WTC11 (cell line): ENCODE measurements at regions not wholly inside any gene's neighbourhood (a gene's known extent, or its start where the extent isn't known, plus 50 kb on each side); places are given as distances from the start of the nearest gene placed in this dataset.

Experiments used
- ATAC-seq: fragments of 200-7000 bp; cut with Tn5 transposase; 2 replicates; pipeline ENCODE4 v1.10.0; 2021; ENCODE audit warnings: mild to moderate bottlenecking, moderate library complexity
- CTCF ChIA-PET: fragments of 300-600 bp; sonication (Branson Sonifier 250); formaldehyde crosslinking; loops from one replicate; lab custom pipeline; 2021; ENCODE audit warnings: antibody characterized with exemption; lab: Charles Lee
- POLR2A ChIA-PET: fragments of 350-600 bp; sonication (Branson Sonifier 250); formaldehyde crosslinking; loops from one replicate; lab custom pipeline; 2021; ENCODE audit warnings: antibody characterized with exemption; lab: Charles Lee
- DNase-seq: peaks from one replicate; pipeline ENCODE4 v3.0.0; 2021; ENCODE audit warnings: low spot score
- H3K27ac Mint-ChIP-seq: 2 replicates; pipeline ENCODE4 v1.8.0; 2021; ENCODE audit warnings: mixed read lengths
- H3K27me3 Mint-ChIP-seq: 2 replicates; pipeline ENCODE4 v1.8.0; 2021; ENCODE audit warnings: low read depth, mild to moderate bottlenecking, moderate library complexity, mixed read lengths
- H3K36me3 Mint-ChIP-seq: 2 replicates; pipeline ENCODE4 v1.8.0; 2021; ENCODE audit warnings: mixed read lengths
- H3K4me1 Mint-ChIP-seq: 2 replicates; pipeline ENCODE4 v1.8.0; 2022; ENCODE audit warnings: mixed read lengths
- H3K4me3 Mint-ChIP-seq: 2 replicates; pipeline ENCODE4 v1.8.0; 2021; ENCODE audit warnings: mild to moderate bottlenecking, moderate library complexity, mixed read lengths
- H3K9me3 Mint-ChIP-seq: 2 replicates; pipeline ENCODE4 v1.8.0; 2021; ENCODE audit warnings: mixed read lengths
- ATF1 ChIP-seq: sonication (generic); formaldehyde crosslinking; IDR thresholded peaks from 2 replicates; pipeline ENCODE4 v1.8.1; 2023; ENCODE audit warnings: mild to moderate bottlenecking, moderate library complexity, missing genetic modification reagents
- CREB1 ChIP-seq: sonication (generic); formaldehyde crosslinking; IDR thresholded peaks from 2 replicates; pipeline ENCODE4 v1.8.0; 2023; ENCODE audit warnings: mild to moderate bottlenecking, missing genetic modification reagents
- ERG ChIP-seq: fragments of 250-450 bp; sonication (Bioruptor Pico); IDR thresholded peaks from 2 replicates; pipeline ENCODE4 v1.8.0; 2021; ENCODE audit warnings: mild to moderate bottlenecking
- FOXJ3 ChIP-seq: sonication (generic); formaldehyde crosslinking; IDR thresholded peaks from 2 replicates; pipeline ENCODE4 v1.9.0; 2021; ENCODE audit warnings: missing genetic modification reagents, mild to moderate bottlenecking, borderline replicate concordance
- GABPB1 ChIP-seq: sonication (generic); formaldehyde crosslinking; IDR thresholded peaks from 2 replicates; pipeline ENCODE4 v1.8.1; 2023; ENCODE audit warnings: mild to moderate bottlenecking, missing genetic modification reagents
- GRHL2 ChIP-seq: fragments of 250-450 bp; sonication (Bioruptor Pico); IDR thresholded peaks from 2 replicates; pipeline ENCODE4 v1.8.0; 2022; ENCODE audit warnings: mild to moderate bottlenecking, moderate library complexity; ENCODE audit not compliant: insufficient replicate concordance, severe bottlenecking
- IRF2 ChIP-seq: sonication (generic); formaldehyde crosslinking; IDR thresholded peaks from 2 replicates; pipeline ENCODE4 v1.8.0; 2022; ENCODE audit warnings: low read depth, missing genetic modification reagents, borderline replicate concordance
- NFATC4 ChIP-seq: fragments of 250-450 bp; sonication (Bioruptor Pico); IDR thresholded peaks from 2 replicates; pipeline ENCODE4 v1.9.0; 2021; ENCODE audit warnings: mild to moderate bottlenecking
- TEAD1 ChIP-seq: sonication (generic); formaldehyde crosslinking; IDR thresholded peaks from 2 replicates; pipeline ENCODE4 v1.8.0; 2022; ENCODE audit warnings: mild to moderate bottlenecking, missing genetic modification reagents
- TEAD4 ChIP-seq: sonication (generic); formaldehyde crosslinking; IDR thresholded peaks from 2 replicates; pipeline ENCODE4 v1.8.0; 2022; ENCODE audit warnings: mild to moderate bottlenecking, missing genetic modification reagents
- ZMAT4 ChIP-seq: fragments of 250-450 bp; sonication (Bioruptor Pico); IDR thresholded peaks from 2 replicates; pipeline ENCODE4 v1.9.0; 2021; ENCODE audit warnings: mild to moderate bottlenecking
- ZNF219 ChIP-seq: sonication (generic); formaldehyde crosslinking; IDR thresholded peaks from 2 replicates; pipeline ENCODE4 v1.8.0; 2023; ENCODE audit warnings: missing genetic modification reagents, mild to moderate bottlenecking, borderline replicate concordance
- ZNF317 ChIP-seq: sonication (generic); formaldehyde crosslinking; IDR thresholded peaks from 2 replicates; pipeline ENCODE4 v1.8.1; 2023; ENCODE audit warnings: low read depth, mild to moderate bottlenecking, moderate library complexity, missing genetic modification reagents, borderline replicate concordance
- ZNF425 ChIP-seq: fragments of 250-450 bp; sonication (Bioruptor Pico); conservative IDR thresholded peaks from 2 replicates; pipeline ENCODE4 v1.9.0; 2021; ENCODE audit warnings: mild to moderate bottlenecking
- ZNF671 ChIP-seq: fragments of 250-450 bp; sonication (Bioruptor Pico); IDR thresholded peaks from 2 replicates; pipeline ENCODE4 v1.8.0; 2021; ENCODE audit warnings: mild to moderate bottlenecking
- TF ChIP-seq, protein P1 (sequence below): sonication (generic); formaldehyde crosslinking; IDR thresholded peaks from 2 replicates; pipeline ENCODE4 v1.8.1; 2023; ENCODE audit warnings: mild to moderate bottlenecking, missing genetic modification reagents, moderate library complexity
- TF ChIP-seq, protein P2 (sequence below): sonication (generic); formaldehyde crosslinking; IDR thresholded peaks from 2 replicates; pipeline ENCODE4 v1.8.1; 2022; ENCODE audit warnings: low read depth, missing genetic modification reagents, borderline replicate concordance

- ATAC-seq (no peak), DNase-seq (no peak)
- H3K9me3 Mint-ChIP-seq: no peaks in the 10 kb centered on the region
- H3K27ac Mint-ChIP-seq: no peak overlapping the region
- no peak for TF ChIP-seq ATF1 (CRISPR knock-in tag)
- TF ChIP-seq ZNF219: no peak
- TF ChIP-seq ZNF425 (CRISPR knock-in tag): no peak
- H3K27me3 Mint-ChIP-seq: no peaks in the 10 kb centered on the region
- no peak overlapping the region for H3K4me3 Mint-ChIP-seq
- POLR2A ChIA-PET: no interaction called here
- CTCF ChIA-PET: no interaction called here
- H3K36me3 Mint-ChIP-seq: no peaks in the 10 kb centered on the region
- H3K4me1 Mint-ChIP-seq: peaks cover 17% of the 10 kb centered on the region
Measured at GRCh38 chr11:105491394-105491793, 118.5 kb upstream of the GRIA4 start.

DNA sequence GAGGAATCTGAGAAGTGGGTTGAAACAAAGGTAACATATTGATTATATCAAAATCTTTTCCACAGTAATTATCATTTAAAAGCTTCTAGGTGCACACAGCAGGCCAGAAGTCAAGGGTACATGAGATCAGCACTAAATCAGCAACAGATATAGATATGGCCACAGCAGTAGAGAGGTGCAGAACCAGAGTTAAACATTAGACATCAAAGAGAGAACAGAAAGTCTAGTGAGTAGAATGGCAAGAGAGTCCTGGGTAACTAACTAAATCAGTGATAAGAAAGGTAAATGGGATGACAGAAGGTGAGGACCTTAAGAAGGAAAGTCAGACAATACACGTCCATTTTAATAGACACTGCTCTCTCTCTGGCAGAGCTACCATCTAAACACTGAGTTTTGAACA is 119.5 kb upstream of the GRIA4 start:
- CTCF ChIA-PET: no interaction called here
- Mint-ChIP-seq H3K27ac (no peak overlapping the region), H3K9me3 (no peaks in the 10 kb centered on the region), H3K27me3 (no peaks in the 10 kb centered on the region), H3K4me3 (no peak overlapping the region), H3K4me1 (peaks cover 17% of the 10 kb centered on the region), H3K36me3 (no peaks in the 10 kb centered on the region)
- POLR2A ChIA-PET: no interaction called here
- no peak for ATAC-seq
- DNase-seq: no peak
- TF ChIP-seq IRF2 (CRISPR knock-in tag) (no peak), ZNF317 (no peak), CREB1 (CRISPR knock-in tag) (no peak), FOXJ3 (no peak)

DNA sequence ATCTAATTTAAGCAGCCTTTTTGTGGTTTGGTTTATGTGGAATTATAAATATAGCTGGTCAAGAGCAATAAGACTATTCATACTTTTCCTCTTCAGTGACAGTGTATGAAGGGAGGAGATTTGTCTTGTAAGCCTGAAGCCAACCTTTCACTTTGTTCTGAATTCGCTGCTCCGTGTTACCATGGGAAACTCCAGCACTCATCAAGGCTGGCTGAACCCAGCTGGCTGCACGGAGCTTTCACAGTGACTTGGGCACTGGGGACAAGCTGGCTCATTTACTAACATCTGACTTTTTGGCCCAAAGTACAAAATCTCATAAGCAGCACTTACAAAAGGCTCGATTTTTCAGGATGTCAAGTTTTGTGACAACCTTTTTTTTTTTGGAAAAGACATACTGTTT is 120.4 kb upstream of the GRIA4 start:
- TF ChIP-seq TEAD1 (CRISPR knock-in tag) (no peak), TEAD4 (no peak), ERG (CRISPR knock-in tag) (no peak), NFATC4 (no peak), GRHL2 (CRISPR knock-in tag) (no peak), ZNF317 (no peak), ZMAT4 (no peak), ZNF671 (CRISPR knock-in tag) (no peak), GABPB1 (CRISPR knock-in tag) (no peak)
- TF ChIP-seq, protein P1, sequence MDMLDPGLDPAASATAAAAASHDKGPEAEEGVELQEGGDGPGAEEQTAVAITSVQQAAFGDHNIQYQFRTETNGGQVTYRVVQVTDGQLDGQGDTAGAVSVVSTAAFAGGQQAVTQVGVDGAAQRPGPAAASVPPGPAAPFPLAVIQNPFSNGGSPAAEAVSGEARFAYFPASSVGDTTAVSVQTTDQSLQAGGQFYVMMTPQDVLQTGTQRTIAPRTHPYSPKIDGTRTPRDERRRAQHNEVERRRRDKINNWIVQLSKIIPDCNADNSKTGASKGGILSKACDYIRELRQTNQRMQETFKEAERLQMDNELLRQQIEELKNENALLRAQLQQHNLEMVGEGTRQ: no peak
- TF ChIP-seq, protein P2, sequence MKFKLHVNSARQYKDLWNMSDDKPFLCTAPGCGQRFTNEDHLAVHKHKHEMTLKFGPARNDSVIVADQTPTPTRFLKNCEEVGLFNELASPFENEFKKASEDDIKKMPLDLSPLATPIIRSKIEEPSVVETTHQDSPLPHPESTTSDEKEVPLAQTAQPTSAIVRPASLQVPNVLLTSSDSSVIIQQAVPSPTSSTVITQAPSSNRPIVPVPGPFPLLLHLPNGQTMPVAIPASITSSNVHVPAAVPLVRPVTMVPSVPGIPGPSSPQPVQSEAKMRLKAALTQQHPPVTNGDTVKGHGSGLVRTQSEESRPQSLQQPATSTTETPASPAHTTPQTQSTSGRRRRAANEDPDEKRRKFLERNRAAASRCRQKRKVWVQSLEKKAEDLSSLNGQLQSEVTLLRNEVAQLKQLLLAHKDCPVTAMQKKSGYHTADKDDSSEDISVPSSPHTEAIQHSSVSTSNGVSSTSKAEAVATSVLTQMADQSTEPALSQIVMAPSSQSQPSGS: no peak
- Mint-ChIP-seq H3K36me3 (no peaks in the 10 kb centered on the region), H3K4me1 (peaks cover 17% of the 10 kb centered on the region), H3K4me3 (no peak overlapping the region), H3K27ac (no peak overlapping the region), H3K9me3 (no peaks in the 10 kb centered on the region), H3K27me3 (no peaks in the 10 kb centered on the region)
- CTCF ChIA-PET: no interaction called here
- ATAC-seq (no peak), DNase-seq (no peak)
- POLR2A ChIA-PET: no interaction called here
